ENCODE measurements at regions not wholly inside any gene's neighbourhood (a gene's known extent, or its start where the extent isn't known, plus 50 kb on each side); places are given as distances from the start of the nearest gene placed in this dataset.

DNA sequence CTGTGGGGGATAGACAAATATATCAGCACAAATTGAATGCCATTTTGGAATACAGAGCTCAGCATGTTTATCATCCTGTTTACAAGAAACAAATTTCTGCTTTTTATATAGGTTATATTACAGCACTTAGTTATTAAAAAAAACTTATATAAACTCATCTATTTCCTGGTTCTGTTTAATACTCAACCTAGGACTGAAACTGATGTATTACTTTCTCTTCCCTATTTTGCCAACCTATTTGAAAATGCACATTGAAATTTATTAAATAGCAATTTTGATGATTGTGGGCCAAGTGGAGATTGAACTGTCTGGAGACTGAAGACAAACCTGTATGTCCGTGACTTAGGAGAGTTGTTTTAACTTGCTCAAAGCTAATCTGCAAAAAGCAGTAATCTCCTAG is 288.3 kb upstream of the ANO3 start:
- TF ChIP-seq, protein P1, sequence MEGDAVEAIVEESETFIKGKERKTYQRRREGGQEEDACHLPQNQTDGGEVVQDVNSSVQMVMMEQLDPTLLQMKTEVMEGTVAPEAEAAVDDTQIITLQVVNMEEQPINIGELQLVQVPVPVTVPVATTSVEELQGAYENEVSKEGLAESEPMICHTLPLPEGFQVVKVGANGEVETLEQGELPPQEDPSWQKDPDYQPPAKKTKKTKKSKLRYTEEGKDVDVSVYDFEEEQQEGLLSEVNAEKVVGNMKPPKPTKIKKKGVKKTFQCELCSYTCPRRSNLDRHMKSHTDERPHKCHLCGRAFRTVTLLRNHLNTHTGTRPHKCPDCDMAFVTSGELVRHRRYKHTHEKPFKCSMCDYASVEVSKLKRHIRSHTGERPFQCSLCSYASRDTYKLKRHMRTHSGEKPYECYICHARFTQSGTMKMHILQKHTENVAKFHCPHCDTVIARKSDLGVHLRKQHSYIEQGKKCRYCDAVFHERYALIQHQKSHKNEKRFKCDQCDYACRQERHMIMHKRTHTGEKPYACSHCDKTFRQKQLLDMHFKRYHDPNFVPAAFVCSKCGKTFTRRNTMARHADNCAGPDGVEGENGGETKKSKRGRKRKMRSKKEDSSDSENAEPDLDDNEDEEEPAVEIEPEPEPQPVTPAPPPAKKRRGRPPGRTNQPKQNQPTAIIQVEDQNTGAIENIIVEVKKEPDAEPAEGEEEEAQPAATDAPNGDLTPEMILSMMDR (IDR thresholded peaks at IDR 0.05) = no peak
- TF ChIP-seq POLR2A (IDR thresholded peaks at IDR 0.05) = no peak

Data from vagina (tissue), 2 donors.